Left hindlimb (tissue), 1 donor: ENCODE measurements at regions not wholly inside any gene's neighbourhood (a gene's known extent, or its start where the extent isn't known, plus 50 kb on each side); places are given as distances from the start of the nearest gene placed in this dataset.
"Not testable (repeated sequence)": the region's sequence is repeated elsewhere in the genome, so short reads cannot be mapped to it uniquely, and the experiment has no call there.

ENCODE experiments used
- DNase-seq: peaks from one replicate; pipeline ENCODE4 v3.0.0-alpha.2; 2018

DNA sequence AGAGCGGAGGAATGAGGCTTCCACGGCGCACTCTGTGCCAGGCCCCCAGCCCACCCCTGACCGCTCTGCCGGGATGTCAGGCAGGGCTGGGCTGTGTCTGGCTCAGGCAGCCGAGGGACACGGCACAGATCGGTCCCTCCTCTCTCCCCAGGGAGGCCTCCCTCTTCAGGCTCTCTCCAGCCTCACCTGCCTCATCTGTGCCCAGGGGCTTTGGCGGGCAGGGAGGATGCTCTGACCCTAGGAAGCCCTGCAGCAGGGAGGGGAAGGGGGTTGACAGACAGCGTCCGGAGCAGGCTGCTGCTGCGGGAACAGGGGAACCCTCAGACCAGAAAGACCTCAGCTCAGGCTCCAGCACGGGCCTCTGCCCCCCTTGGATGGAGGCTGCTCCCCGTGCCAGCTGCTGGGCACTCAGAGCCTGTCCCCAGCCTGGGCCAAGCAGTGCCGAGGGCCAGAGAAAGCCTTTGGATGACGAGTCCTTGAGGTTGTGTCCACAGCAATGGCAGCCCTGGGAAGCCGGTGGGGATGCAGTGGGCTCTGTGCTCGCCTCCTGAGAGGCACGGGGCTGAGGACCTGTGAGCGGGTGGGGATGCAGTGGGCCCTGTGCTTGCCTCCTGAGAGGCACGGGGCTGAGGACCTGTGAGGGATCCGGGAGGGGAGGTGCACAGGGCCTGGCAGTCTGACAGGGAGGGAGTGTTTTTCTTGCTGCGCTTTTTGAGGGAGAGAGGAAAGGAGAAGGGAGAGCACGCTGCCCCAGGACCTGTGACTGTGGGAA lies 66.9 kb downstream of the FOXL3 start:
- DNase-seq = no peak

DNA sequence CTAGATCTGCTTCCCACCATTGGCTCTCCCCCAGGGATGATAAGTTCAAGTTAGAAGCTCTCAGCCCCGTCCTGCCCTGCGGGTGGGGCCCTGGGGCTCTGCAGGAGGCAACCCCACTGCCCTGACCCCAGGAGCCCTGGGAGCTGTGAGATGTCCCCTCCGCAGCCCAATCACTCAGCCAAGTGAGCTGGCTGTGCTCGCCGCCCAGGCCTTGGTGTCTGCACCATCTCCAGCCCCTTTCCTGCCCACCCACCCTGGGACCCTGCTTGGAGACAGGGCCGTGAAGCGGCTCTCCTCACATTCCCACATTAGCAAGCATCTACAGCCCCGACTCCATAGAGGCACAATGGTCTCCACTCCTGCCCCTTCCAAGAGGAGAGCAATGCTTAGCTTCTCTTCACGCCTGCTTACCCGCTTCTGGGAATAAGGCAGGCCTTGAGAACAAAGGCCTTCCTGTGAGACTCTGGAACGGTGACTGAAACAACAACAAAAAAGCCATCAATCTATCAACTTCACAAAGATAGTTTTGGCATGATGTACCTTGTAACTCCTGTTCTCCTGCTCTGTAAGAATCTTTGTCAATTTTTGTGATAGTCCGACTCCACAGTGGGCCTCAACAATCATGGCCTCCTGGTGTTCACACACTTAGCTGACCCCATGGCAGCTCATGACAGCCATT lies 67.7 kb downstream of the FOXL3 start:
- no peak for DNase-seq

DNA sequence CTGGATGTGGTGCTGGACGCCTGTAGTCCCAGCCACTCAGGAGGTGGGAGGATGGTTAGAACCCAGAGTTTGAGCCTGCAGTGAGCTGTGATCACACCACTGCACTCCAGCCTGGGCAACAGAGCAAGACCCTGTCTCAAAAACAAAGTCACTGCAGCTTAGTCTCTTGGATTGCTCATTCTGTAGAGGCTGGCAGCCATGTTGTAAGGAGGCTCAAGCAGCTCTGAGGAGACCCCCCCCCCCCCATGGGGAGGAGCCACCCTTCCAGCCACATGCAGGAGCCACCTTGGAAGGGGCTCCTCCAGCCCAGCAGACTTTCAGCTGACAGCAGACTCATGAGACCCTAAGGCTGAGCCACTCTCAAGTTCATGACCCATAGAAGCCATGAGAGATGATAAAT lies 68.4 kb downstream of the FOXL3 start:
- DNase-seq = no peak

DNA sequence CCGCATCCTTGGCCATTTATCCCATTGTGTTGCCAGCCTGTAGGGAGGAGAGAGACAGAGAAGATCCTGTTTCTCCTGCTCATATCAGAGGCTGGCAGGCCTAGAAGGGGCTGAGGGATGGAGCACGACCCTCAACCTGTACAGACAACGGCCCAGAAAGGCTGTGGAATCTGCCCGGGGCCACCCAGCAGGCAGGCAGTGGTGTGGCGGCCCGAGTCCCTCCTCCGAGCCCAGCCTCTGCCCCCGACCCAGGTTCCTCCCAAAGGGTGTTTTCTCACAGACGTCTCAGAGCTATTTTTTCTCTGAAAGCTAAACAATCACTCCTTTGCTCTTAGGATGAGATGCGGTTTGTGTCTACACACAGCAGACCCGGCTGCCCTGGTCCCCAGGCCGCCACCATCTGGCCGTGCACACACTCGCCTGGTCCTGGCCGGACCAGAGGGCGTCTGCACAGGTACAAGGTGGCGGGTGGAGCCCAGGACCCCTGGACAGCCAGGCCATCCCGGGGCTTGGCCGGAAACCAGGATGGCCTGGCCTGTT lies 69.3 kb downstream of the FOXL3 start:
- no peak for DNase-seq

DNA sequence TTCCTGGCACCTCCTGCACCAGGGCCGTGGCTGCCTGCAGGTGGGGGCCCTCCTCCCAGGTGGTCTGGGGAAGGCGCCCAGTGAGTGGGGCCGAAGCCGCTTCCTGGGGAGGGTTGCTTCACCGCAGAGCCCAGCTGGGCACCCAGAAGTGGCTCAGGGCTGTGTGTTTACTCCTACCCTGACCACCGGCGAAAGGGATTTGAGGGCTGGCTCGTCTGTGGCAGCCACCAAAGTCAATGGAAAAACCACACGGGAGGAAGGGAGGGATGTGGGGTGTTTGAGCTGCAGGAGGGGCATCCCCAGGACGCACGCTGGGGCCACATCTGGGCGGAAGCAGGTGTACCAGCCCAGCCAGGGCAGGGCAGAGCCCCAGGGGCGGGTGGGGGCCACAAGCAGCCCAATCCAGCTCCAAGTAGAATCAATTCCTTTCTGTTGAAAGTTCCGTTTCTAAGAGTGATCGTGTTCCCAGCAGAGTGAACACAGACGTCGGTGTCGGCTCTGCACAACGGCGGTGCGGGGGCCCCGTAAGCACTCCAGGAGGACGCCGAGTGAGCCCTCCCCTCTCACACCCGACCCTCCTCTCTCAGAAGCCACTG lies 69.9 kb downstream of the FOXL3 start:
- DNase-seq = peak; percentile 63

DNA sequence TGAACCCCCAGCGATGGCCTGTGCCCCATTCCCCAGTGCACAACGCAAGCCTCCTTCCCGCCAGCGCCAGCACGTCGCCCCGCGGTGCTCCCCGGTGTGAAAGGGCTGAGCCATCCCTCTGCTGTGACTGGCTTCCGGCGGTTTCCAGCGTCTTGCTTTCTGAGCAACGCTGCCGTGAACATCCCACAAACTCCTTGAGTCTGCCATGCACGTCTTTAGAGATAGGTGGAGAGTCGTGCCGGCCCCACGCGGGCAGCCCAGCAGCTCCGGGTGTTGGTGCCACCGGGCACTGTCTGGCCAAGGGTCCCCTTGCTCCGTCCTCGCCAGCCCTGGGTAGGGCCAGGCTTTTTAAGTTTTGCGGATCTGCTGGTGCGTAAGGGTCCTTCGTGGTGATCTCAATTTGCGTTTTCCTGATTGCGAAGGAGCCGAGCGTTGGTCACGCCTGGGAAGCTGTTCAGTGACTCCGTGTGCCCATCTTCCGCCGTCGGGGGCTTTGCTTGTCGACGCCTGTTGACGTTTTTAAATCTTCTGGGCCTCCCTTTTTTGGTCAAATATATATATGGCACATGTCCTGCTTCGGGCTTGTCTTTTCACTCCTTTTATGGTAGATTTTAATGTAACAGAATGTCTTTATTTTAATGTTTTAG lies 70.6 kb downstream of the FOXL3 start:
- DNase-seq = no peak

DNA sequence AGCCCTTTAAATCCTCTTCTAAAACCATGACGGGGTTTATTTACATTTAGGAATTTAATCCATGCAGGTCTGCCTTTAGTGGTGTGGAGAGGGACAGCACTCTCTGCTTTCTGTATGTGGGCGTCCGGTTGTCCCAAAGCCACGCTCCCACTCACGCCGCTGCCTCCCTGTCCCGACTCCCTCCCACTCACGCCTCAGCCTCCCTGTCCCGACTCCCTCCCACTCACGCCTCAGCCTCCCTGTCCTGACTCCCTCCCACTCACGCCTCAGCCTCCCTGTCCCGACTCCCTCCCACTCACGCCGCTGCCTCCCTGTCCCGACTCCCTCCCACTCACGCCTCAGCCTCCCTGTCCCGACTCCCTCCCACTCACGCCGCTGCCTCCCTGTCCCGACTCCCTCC lies 71.2 kb downstream of the FOXL3 start:
- DNase-seq = not testable (repeated sequence)

DNA sequence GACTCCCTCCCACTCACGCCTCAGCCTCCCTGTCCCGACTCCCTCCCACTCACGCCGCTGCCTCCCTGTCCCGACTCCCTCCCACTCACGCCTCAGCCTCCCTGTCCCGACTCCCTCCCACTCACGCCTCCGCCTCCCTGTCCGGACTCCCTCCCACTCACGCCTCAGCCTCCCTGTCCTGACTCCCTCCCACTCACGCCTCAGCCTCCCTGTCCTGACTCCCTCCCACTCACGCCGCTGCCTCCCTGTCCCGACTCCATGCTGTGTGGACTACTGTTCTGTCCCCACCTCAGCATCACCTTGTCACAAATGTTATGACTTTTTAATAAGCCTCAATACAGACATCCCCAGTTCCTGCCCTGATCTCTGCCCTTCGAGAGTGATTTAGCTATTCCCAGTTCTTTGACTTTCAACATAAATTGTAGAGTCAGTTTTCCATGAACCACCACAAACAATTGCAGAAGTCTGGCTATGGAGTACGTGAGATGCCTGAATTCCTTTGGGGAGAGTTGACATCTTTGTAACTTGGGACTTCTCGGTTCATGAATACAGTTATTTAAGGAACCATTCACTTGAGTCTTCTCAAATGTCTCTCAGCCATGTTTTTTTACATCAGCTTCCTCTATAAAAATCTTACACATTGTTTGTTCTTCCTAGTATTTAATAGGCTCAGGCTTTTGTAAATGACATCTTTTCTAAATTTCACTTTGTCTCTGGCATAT lies 71.9 kb downstream of the FOXL3 start:
- no peak for DNase-seq

DNA sequence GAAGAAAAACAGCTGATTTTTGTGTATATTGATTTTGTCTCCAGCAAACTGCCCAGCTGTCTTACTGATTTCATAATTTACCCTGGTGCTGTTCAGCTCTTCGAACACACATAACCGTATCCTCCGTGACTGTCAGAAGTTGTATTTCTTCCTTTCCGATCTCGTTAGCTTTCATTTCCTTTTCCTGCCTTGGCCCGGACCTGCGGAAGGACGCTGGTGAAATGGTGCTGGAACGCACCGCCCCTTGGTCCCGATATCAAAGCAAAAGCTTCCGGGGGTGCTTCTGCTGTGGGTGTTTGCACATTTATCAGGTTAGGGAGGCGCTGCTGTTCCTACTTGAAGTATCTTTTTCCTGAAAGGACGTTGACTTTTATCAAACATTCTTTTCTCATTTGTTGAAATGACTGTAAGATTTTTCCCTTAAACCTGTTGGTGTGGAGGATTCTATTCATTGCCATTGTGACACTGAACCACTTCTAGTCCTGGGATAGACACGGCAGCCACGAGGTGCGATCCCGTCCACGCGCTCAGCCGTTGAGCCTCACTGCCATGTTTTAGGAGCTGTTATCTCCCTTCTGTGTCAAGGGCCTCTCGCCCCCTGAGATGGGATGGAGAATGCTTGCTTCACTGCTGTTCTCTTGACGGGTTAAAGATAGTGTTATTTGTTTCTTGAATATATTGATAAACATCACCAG lies 72.6 kb downstream of the FOXL3 start:
- DNase-seq = no peak

DNA sequence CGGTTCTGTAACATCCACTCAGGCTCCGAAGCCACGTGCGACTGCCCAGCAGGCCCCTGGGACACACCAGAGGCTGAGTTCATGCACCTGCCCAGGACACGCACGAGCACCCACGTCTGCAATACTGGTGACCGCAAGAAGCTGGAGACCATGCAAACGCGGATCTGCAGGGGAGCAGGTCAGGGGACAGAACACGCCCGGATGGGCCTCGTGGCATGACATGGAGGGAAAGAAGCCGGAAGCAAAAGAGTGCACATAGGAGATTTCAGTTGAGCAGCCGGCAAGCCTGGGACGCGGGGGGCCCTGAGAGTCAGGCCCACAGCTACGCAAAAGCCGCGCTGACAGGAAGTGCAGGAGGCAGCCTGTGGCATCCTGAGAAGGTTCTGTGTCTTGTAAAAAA lies 73.7 kb downstream of the FOXL3 start:
- DNase-seq = no peak

DNA sequence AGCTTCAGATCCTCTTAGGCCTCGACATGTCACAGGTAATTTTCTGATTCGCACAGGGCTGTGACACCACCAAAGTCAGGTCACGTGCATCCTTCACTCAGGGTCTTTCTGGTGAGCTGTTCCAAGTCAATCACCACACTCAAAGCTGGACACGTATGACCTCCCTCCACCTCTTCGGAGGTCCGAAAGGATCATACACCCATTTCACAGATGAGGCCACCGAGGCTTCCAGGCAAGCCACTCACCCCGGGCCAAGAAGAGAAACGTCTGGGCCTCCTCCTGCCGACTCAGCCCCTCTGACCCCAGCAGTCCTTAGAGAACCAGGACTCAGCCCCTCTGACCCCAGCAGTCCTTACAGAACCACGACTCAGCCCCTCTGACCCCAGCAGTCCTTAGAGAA lies 74.6 kb downstream of the FOXL3 start:
- DNase-seq = no peak

DNA sequence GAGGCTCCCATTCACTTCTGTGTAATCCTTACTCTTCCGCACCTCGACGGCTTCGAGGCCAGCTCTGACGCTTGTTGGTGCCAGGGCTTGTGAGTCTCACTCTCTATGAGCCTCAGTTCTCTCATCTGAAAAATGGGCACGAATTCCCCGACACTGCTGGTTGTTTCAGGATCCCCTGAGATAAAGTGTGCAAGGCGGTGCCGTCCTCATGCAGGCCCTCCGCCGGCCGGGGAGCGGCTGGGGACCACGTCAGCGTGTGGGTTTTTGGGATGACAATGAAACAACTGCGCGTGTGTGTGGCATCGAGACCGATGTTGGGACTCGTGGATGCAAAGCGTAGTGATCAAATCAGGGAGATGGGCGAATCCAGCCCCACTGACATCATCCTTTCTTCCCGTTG lies 75.6 kb downstream of the FOXL3 start:
- no peak for DNase-seq

DNA sequence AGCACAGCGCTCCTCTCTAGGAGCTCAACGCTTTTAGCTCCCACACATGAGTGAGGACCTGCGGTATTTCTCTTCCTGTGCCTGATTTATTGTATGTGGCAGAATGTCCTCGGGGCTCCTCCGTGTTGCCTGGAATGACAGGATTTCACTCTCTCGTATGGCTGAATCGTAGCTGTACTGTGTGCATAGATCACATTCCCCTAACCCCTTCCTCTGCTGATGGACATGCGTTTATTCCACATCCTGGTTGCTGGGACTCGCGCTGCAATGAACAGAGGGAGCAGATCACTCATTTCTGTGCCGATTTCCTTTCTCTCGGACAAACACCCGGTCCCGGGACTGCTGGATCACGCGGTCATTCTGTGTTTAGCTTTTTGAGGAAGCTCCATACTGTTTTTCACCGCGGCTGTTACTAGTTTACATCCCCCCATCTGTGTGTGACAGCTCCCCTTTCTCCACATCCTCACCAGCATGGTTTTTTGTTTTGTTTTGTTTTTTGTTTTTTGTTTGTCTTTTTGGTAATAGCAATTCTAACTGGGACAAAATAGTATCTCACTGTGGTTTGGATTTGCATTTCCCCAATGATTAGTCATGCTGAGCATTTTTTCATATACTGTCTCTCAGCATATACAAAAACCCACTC lies 76.3 kb downstream of the FOXL3 start:
- DNase-seq = no peak

DNA sequence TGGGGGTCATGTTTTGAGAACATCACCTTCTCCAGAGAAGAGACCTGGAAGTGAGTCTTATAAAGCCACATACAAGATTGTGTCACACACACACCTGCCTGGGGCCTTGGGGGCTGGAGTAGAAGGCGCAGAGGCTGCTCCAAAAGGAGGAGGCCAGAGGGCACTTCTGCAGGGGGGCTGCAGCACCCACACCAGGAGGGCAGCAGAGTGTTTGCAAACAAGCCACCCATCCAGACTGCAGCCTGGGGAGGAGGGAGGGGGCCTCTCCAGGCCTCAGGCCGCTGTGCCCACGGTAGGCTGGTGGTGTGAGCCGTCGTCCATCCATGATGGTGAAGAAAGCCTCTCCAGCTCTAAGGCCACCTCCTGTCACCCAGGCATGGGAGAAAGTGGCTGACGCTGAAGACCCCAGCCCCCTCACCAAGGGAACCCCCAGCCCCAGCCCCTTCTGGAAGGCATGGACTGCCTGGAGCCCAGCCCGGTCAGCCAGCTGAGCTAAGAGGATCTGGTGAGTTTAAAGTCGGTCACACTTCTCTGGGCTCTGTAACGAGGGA lies 77.5 kb downstream of the FOXL3 start:
- DNase-seq = no peak

DNA sequence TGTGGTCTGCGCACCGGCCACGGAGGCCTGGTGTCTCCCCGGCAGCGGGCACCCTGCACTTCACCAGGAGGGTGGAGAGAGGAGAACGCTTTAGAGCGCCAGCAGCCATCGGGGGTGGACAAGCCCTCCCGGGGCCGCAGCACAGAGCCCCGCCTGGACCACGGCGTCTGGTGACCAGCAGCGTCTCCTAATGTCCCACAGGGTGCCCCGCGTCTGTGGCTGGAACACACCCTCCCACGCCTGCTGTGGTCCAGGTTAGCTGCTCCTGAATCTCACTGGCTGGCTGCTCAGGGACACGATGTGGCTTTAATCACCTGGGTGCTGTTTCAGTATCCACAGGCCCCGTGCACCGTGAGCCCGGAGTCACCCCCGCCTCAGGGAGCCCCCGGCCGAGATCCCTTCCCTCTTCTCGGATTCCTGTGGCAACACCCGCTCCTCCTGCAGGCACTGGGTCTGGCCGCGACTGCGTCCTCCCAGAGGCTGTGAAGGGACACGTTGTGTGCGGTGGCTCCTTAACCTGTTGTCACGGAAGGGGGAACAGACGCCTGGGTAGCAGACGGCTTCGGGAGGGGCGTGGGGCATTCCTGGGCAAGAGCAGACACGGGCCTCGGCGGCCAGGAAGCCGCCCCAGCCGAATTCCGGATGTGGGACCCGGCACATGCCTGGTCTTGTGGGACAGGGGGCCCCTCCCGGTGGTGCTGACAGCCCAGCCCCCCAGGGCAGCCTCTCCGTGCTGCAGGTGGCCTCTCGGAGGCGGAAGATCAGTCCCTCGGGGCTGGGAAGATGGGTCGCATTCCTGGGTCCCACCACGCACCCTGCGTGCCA lies 78.9 kb downstream of the FOXL3 start:
- DNase-seq = no peak

DNA sequence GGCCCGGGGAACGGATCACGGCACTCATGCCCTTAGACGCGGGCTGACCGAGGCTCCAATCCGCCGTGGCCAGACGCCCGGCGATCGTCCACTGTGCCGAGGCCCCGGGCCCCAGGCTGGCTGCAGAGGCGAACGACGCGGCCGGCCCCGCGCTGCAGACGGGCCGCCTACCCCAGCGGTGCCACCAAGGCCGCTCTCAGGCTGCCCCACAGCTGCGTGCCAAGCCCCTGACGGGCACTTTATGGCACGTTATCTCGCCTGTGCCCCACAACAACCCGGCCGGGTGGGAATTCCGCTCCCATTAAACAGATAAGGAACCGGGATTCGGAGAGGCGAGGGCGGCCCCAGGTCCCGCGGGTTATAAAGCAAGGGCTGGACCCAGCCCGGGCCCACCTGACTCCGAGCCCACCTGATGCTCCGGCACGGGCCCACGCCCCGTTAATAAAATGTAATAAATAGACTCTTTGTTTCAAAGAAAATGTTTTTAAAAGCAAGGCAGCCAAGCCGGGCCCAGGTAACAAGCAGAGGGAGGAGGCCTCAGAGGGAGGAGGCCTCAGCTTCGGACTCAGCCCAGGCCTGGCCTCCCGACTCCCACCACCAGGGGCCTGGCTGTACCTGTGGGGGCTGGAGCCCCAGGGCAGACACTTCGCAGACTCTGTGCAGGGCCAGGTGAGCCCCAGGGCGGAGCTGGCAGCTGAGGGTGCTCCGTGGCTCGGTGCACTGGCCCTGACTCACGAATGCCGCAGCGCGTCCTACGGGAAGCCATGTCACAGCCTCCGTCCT lies 79.7 kb downstream of the FOXL3 start:
- peak; percentile 25 for DNase-seq

DNA sequence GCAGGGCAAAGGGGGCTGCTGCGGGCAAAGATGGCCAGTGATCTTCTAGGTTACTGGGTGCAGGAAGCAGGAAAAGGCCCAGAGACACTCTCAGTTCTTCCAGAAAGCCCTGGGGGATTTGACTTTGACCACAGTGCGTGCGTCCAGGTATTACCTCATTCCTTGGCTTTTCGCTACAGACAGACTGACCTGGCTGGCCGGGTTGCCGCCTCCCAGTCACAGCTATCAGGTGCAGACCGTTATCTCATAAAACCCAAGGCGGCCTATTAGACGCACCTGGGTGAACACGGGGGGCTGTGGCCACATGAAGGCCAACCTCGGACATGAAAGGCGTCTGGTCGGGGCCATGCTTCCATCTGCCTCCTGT lies 80.3 kb downstream of the FOXL3 start:
- DNase-seq = no peak

DNA sequence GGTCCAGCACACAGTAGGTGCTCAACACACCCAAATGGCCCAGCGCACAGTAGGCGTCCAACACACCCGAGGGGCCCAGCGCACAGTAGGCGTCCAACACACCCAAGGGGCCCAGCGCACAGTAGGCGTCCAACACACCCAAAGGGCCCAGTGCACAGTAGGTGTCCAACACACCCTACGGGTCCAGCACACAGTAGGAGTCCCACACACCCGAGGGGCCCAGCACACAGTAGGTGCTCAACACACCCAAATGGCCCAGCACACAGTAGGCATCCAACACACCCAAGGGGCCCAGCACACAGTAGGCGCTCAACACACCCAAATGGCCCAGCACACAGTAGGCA lies 80.8 kb downstream of the FOXL3 start:
- peak; percentile 15 for DNase-seq

DNA sequence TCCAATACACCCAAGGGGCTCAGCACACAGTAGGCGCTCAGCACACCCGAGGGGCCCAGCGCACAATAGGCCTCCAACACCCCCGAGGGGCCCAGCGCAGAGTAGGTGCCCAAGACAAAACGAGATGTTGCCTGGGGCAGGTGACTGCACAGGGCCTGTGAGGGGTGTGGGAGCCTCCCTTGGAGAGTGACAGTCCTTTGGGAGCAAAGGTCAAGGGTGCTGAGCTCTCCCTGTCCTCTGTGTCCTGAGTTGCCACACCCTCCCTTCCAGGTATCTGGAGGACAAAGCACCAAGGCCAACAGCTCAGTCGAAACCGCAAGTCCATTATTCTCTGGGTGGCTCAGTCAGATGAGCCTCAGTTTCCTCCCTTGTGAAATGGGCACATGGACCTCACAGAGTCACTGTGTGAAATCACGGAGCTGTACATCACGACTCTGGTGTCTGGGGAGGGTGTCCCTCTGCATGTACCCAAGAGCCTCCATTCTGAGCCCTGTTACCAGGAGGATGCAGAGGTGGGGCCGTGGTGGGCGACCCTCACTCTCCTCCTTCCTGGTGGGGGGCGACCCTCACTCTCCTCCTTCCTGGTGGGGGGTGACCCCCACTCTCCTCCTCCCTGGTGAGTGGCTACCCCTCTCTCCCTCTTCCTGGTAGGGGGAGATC lies 81.3 kb downstream of the FOXL3 start:
- DNase-seq = peak; percentile 29
